GM13976 (cell line): ENCODE measurements at regions not wholly inside any gene's neighbourhood (a gene's known extent, or its start where the extent isn't known, plus 50 kb on each side); places are given as distances from the start of the nearest gene placed in this dataset.

Experiments
- DNase-seq: peaks from one replicate; pipeline ENCODE4 v3.0.0; 2012; ENCODE audit warnings: low spot score
- in situ Hi-C: fragments of 300-500 bp; cut with MboI; formaldehyde crosslinking; loops from one replicate; pipeline ENCODE4 v1.12.0; 2022; ENCODE audit warnings: low sequenced_read_pairs, mixed read lengths, inconsistent platforms; ENCODE audit not compliant: unreplicated experiment
- TF ChIP-seq, protein P1 (sequence below): IDR thresholded peaks from 2 replicates; pipeline ENCODE4 v1.5.1; 2012; ENCODE audit warnings: borderline replicate concordance, mild to moderate bottlenecking; ENCODE audit not compliant: insufficient read depth; ENCODE audit errors: extremely low read depth, missing control alignments, control extremely low read depth

DNA sequence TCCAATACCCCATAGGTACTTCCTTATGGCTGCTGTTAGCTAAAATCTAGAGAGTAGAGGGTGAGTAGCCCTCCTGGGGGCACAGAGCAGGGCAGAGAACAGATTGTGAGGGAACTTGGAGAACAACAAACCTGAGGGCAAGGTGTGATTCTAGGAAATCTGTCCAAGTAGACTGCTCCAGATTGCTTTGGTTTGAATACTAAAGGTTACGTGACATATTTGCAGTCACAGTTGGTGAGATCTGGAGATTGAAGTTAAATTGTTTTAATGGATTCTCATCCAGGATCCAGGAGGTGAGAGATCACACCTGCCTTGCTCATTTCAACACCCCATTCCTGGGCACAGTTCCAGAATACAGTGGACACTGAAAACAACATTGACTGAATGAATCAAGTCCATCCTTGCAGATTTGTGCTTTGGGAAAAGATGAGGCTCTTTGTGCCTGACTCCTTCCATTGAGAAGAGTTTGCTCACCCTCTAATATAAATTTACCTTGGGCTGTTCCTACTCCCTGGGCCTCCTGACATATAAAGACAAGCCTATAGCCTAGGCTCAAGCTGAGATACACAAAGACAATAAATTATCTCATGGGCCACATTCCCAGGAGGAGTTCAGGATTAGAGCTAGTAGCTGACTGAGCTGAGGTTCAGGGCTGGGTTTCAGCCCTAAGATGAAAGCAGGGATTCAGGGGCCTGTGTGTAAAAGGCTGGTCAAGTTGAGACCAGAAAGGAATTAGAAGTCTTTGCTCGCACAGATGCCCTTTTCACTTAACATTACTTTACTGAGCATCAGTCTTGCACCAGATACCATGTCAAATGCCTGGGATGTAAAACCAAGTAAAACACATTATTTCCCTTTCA lies 400.9 kb upstream of the MCTP2 start:
- DNase-seq: no peak
- in situ Hi-C loops: no loop called here
- TF ChIP-seq, protein P1, sequence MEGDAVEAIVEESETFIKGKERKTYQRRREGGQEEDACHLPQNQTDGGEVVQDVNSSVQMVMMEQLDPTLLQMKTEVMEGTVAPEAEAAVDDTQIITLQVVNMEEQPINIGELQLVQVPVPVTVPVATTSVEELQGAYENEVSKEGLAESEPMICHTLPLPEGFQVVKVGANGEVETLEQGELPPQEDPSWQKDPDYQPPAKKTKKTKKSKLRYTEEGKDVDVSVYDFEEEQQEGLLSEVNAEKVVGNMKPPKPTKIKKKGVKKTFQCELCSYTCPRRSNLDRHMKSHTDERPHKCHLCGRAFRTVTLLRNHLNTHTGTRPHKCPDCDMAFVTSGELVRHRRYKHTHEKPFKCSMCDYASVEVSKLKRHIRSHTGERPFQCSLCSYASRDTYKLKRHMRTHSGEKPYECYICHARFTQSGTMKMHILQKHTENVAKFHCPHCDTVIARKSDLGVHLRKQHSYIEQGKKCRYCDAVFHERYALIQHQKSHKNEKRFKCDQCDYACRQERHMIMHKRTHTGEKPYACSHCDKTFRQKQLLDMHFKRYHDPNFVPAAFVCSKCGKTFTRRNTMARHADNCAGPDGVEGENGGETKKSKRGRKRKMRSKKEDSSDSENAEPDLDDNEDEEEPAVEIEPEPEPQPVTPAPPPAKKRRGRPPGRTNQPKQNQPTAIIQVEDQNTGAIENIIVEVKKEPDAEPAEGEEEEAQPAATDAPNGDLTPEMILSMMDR: no peak

DNA sequence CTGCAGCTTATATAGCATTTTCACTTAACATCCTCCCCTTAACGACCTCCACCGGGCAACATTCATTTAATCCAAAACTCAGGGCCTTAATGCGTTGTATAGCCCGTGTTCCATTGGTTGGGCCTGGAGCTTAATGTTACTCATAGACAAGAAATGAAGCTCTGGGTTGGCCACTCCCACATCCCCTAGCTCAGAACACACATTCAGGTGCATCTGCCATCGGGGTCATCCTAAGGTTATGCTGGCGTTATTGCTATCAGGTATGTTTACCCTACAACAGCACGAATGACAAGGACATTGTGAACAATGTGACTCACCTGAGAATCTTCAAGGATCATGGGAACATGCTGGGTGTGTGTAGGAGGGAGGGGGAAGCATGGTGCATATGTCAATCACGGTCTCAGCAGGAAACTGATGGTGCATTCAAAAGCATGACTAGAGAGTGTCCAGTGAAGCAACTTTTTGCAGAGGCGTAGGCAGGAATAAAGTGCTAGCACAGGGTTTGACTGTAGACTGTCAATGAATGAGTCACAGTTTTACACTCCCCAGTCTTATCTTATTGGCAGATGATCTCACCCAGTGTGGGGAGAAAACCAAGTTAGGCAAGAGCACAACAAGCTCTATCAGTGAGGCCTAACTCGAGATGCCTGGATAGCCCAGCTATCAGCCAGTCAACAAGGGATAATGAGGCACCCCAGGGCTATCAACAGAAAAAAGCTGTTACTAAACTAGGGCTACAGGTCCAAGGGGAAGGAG lies 402.1 kb upstream of the MCTP2 start:
- TF ChIP-seq, protein P1: no peak
- DNase-seq: no peak
- in situ Hi-C loops: no loop called here

DNA sequence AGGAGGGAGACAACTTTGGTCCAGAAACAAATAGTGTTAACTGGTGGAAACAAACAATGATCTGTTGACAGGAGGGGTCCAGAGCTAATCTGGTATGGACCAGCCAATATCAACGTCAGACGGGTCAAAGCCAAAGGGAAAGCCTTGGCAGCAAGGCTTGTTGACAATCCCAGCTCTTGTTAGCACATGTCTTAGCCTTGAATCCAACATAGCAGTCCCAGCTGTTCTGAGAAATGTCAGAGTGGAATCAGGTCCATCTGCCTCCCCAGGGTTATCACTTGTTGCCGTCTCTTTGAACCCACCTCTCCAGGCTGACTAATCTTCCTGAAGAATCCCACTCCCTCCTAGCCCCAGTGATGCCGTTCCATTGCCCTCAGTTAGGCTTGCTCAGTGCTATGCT lies 404.6 kb upstream of the MCTP2 start:
- TF ChIP-seq, protein P1: no peak
- in situ Hi-C loops: no loop called here
- no peak for DNase-seq

DNA sequence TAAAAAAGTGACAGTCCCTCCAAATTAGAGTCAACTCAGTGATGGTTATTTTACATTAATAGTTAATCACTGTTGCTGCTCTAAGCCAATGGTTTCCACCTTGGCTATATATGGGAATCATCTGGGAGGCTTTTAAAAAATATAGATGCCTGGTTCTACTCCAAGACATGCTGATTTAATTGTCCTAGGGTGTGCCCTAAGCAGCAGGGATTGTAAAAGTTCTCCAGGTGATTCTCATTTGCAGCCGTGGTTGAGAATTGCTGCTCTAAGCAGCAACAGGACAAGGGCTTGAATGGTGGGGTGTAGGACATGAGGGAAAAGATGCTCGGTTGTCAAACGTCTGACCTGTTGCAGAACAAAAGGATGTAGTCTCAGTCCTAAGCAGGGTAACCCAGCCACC lies 405.1 kb upstream of the MCTP2 start:
- no peak for DNase-seq
- in situ Hi-C loops: no loop called here
- TF ChIP-seq, protein P1: no peak

DNA sequence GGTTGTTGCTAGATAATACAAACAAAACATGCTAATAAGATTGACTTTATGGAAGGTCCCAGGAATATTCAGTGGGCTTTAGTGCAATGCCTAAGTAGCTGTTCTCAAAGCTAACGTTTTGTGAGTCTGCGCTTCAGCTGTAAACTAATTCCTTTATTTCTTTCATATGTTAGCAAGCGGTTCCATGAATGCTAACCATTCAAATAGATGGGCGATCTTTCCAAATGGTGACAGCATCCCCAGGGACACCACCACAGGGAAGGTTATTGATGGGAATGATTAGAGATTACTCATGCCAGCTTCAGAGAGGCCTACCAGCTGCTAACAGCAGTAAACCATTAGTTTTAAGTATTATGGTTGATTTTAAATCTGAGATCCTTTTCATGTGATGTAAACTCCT lies 405.7 kb upstream of the MCTP2 start:
- DNase-seq: no peak
- TF ChIP-seq, protein P1: no peak
- in situ Hi-C loops: no loop called here

DNA sequence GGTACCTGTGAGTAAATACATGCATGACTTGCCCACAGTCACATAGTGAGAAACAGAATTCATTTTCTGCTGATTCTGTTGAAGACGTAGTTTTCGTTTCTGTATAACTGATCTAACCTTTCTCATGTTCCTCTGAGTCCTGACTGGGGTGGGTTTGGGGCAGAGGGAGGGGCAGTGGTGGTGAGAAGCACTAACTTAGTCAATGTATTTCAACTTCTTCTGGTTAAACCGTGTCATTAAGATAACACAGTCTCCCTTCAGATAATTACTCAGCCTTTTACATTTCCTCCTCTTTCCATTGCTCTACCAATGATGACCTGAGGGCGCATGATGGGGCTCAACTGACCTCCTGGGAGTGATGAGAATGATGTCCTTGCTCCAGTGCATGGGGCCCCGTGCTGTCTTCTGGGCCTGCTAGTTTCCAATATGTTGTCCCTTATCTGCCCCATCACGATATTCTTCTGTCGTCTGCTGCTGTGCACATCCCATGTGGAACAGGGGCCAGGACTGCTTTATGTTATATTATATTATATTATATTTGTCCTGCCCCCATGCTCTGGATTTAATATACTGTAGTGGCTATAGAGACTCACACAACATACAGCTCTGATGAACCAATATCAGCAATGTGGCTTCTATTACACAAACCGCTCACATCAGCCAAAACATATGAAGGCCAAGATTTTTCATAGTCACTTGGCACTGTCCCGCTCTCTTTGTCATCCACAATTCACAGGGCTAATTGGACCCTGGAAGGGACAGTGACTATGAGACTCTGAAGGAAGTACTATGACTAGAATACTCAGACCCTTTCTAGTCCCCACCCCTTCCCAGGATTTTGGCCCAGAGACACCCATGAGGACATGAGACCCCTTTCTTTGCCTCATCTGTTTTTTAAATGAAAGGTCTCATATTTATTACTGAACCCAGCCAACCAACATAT lies 407.1 kb upstream of the MCTP2 start:
- in situ Hi-C loops: no loop called here
- no peak for DNase-seq
- TF ChIP-seq, protein P1: no peak
